ENCODE measurements at regions not wholly inside any gene's neighbourhood (a gene's known extent, or its start where the extent isn't known, plus 50 kb on each side); places are given as distances from the start of the nearest gene placed in this dataset.

- H3K27me3 ChIP-seq, result no peaks in the 10 kb centered on the region
- H3K36me3 ChIP-seq, result peaks cover 17% of the 10 kb centered on the region
- TF ChIP-seq CTCF (IDR thresholded peaks at IDR 0.05), result no peak
- no peak for DNase-seq (ENCODE audit: low spot score)
- H3K4me1 ChIP-seq, result peaks cover 0 to 80% of the 10 kb centered on the region in 2 donors
- no peak overlapping the region for H3K4me3 ChIP-seq
- H3K27ac ChIP-seq, result peak overlapping the region in 1 of 2 donors; percentile 28
- H3K9me3 ChIP-seq, result no peaks in the 10 kb centered on the region
These were observed 74.3 kb downstream of the NCOR2 start for GRCh38 chr12:124492879-124493808.

GRCh38 chr12:124491856-124492420, 75.5 kb downstream of the NCOR2 start:
- no peak for DNase-seq (ENCODE audit: low spot score)
- H3K4me3 ChIP-seq, result no peak overlapping the region
- H3K27me3 ChIP-seq, result no peaks in the 10 kb centered on the region
- peaks cover 0 to 80% of the 10 kb centered on the region in 2 donors for H3K4me1 ChIP-seq
- TF ChIP-seq CTCF (IDR thresholded peaks at IDR 0.05), result no peak
- H3K9me3 ChIP-seq, result no peaks in the 10 kb centered on the region
- no peak overlapping the region for H3K27ac ChIP-seq
- peaks cover 17% of the 10 kb centered on the region for H3K36me3 ChIP-seq

- Histone ChIP-seq H3K9me3 (no peaks in the 10 kb centered on the region), H3K4me3 (no peak overlapping the region), H3K4me1 (peaks cover 0 to 80% of the 10 kb centered on the region in 2 donors), H3K36me3 (peaks cover 18% of the 10 kb centered on the region), H3K27me3 (no peaks in the 10 kb centered on the region), H3K27ac (peak overlapping the region; percentile 62 to 72)
- no peak for DNase-seq (ENCODE audit: low spot score)
- no peak for TF ChIP-seq CTCF (IDR thresholded peaks at IDR 0.05)
These were observed 76.1 kb downstream of the NCOR2 start for GRCh38 chr12:124491310-124491709.

GRCh38 chr12:124490584-124491305, 76.7 kb downstream of the NCOR2 start:
- Histone ChIP-seq H3K4me1 (peaks cover 0 to 75% of the 10 kb centered on the region in 2 donors), H3K36me3 (peaks cover 23% of the 10 kb centered on the region), H3K27ac (peak overlapping the region; percentile 62 to 72), H3K9me3 (no peaks in the 10 kb centered on the region), H3K4me3 (no peak overlapping the region), H3K27me3 (no peaks in the 10 kb centered on the region)
- TF ChIP-seq CTCF (IDR thresholded peaks at IDR 0.05), result no peak
- DNase-seq (ENCODE audit: low spot score), result peak; percentile 92

GRCh38 chr12:124489915-124490583, 77.4 kb downstream of the NCOR2 start:
- Histone ChIP-seq H3K36me3 (peaks cover 19% of the 10 kb centered on the region), H3K4me3 (no peak overlapping the region), H3K27me3 (no peaks in the 10 kb centered on the region), H3K9me3 (no peaks in the 10 kb centered on the region), H3K4me1 (peaks cover 0 to 68% of the 10 kb centered on the region in 2 donors), H3K27ac (peak overlapping the region; percentile 62 to 72)
- TF ChIP-seq CTCF (IDR thresholded peaks at IDR 0.05), result no peak
- no peak for DNase-seq (ENCODE audit: low spot score)

Data from right atrium auricular region (tissue), 2 donors.